ENCODE measurements at regions not wholly inside any gene's neighbourhood (a gene's known extent, or its start where the extent isn't known, plus 50 kb on each side); places are given as distances from the start of the nearest gene placed in this dataset.

- Histone ChIP-seq H3K4me1 (ENCODE audit: control insufficient read depth, insufficient read depth, low read length) (no peaks in the 10 kb centered on the region), H3K27me3 (ENCODE audit: control insufficient read depth, insufficient read depth, low read length) (no peaks in the 10 kb centered on the region), H3K36me3 (ENCODE audit: control insufficient read depth, insufficient read depth, low read length) (no peaks in the 10 kb centered on the region), H3K9me3 (ENCODE audit: control insufficient read depth, insufficient read depth, low read depth, low read length) (no peaks in the 10 kb centered on the region), H3K4me3 (ENCODE audit: low read depth in 2 of 2, low read length in 2 of 2) (no peak overlapping the region), H3K27ac (ENCODE audit: low read length) (no peak overlapping the region)
- ATAC-seq = no peak
- BruUV-seq (replicated peaks) = no TSS peak
- POLR2A ChIA-PET = no interaction called here
- CTCF ChIA-PET = no interaction called here
- in situ Hi-C loops (cut with HindIII; ENCODE audit: low pct_unique_long_range_greater_than_20kb, low sequenced_read_pairs) = no loop called here
- TF ChIP-seq POLR2AphosphoS5 (IDR thresholded peaks at IDR 0.05; ENCODE audit: low read depth, low read length) (no peak), CTCF (IDR thresholded peaks at IDR 0.05) (no peak), REST (IDR thresholded peaks at IDR 0.05; ENCODE audit: insufficient read depth in 1 of 2, low read depth in 2 of 2, low read length in 1 of 2) (no peak), SIN3A (IDR thresholded peaks at IDR 0.05; ENCODE audit: borderline replicate concordance, insufficient read depth, low read depth, low read length) (no peak), TCF7L2 (IDR thresholded peaks at IDR 0.05; ENCODE audit: low read depth, low read length) (no peak)
- intact Hi-C loops (cut with micrococcal nuclease; ENCODE audit: unreplicated experiment) = no loop called here
- no peak for DNase-seq (ENCODE audit: low read depth, low spot score)
Measured at GRCh38 chr3:104591776-104592175, 774.9 kb upstream of the ALCAM start.

GRCh38 chr3:104594491-104594890, 772.2 kb upstream of the ALCAM start:
- in situ Hi-C loops (cut with HindIII; ENCODE audit: low pct_unique_long_range_greater_than_20kb, low sequenced_read_pairs) = no loop called here
- ChIA-PET POLR2A (no interaction called here), CTCF (no interaction called here)
- no peak for ATAC-seq
- DNase-seq (ENCODE audit: low read depth, low spot score) = no peak
- Histone ChIP-seq H3K36me3 (ENCODE audit: control insufficient read depth, insufficient read depth, low read length) (no peaks in the 10 kb centered on the region), H3K4me1 (ENCODE audit: control insufficient read depth, insufficient read depth, low read length) (no peaks in the 10 kb centered on the region), H3K9me3 (ENCODE audit: control insufficient read depth, insufficient read depth, low read depth, low read length) (no peaks in the 10 kb centered on the region), H3K4me3 (ENCODE audit: low read depth in 2 of 2, low read length in 2 of 2) (no peak overlapping the region), H3K27ac (ENCODE audit: low read length) (no peak overlapping the region), H3K27me3 (ENCODE audit: control insufficient read depth, insufficient read depth, low read length) (no peaks in the 10 kb centered on the region)
- intact Hi-C loops (cut with micrococcal nuclease; ENCODE audit: unreplicated experiment) = no loop called here
- no TSS peak for BruUV-seq (replicated peaks)
- no peak for TF ChIP-seq TCF7L2 (IDR thresholded peaks at IDR 0.05; ENCODE audit: low read depth, low read length)

- in situ Hi-C loops (cut with HindIII; ENCODE audit: low pct_unique_long_range_greater_than_20kb, low sequenced_read_pairs) (no loop called here), intact Hi-C loops (cut with micrococcal nuclease; ENCODE audit: unreplicated experiment) (no loop called here)
- no peak for DNase-seq (ENCODE audit: low read depth, low spot score)
- BruUV-seq (replicated peaks) = no TSS peak
- no peak for ATAC-seq
- Histone ChIP-seq H3K36me3 (ENCODE audit: control insufficient read depth, insufficient read depth, low read length) (no peaks in the 10 kb centered on the region), H3K9me3 (ENCODE audit: control insufficient read depth, insufficient read depth, low read depth, low read length) (no peaks in the 10 kb centered on the region), H3K27me3 (ENCODE audit: control insufficient read depth, insufficient read depth, low read length) (no peaks in the 10 kb centered on the region), H3K4me3 (ENCODE audit: low read depth in 2 of 2, low read length in 2 of 2) (no peak overlapping the region), H3K4me1 (ENCODE audit: control insufficient read depth, insufficient read depth, low read length) (no peaks in the 10 kb centered on the region), H3K27ac (ENCODE audit: low read length) (no peak overlapping the region)
- POLR2A ChIA-PET = no interaction called here
- TF ChIP-seq CTCF (IDR thresholded peaks at IDR 0.05) (no peak), SIN3A (IDR thresholded peaks at IDR 0.05; ENCODE audit: borderline replicate concordance, insufficient read depth, low read depth, low read length) (no peak), POLR2AphosphoS5 (IDR thresholded peaks at IDR 0.05; ENCODE audit: low read depth, low read length) (no peak), TCF7L2 (IDR thresholded peaks at IDR 0.05; ENCODE audit: low read depth, low read length) (no peak), REST (IDR thresholded peaks at IDR 0.05; ENCODE audit: insufficient read depth in 1 of 2, low read depth in 2 of 2, low read length in 1 of 2) (no peak)
- CTCF ChIA-PET = no interaction called here
Measured at GRCh38 chr3:104596054-104596453, 770.7 kb upstream of the ALCAM start.
